HG03280 (cell line): ENCODE measurements at regions not wholly inside any gene's neighbourhood (a gene's known extent, or its start where the extent isn't known, plus 50 kb on each side); places are given as distances from the start of the nearest gene placed in this dataset.
"Not testable (repeated sequence)": the region's sequence is repeated elsewhere in the genome, so short reads cannot be mapped to it uniquely, and the experiment has no call there.

Source experiments
- ATAC-seq: cut with Tn5 transposase; IDR thresholded peaks from one replicate; pipeline ENCODE4 v1.9.1; 2021; ENCODE audit warnings: mild to moderate bottlenecking, moderate library complexity; ENCODE audit not compliant: unreplicated experiment

DNA sequence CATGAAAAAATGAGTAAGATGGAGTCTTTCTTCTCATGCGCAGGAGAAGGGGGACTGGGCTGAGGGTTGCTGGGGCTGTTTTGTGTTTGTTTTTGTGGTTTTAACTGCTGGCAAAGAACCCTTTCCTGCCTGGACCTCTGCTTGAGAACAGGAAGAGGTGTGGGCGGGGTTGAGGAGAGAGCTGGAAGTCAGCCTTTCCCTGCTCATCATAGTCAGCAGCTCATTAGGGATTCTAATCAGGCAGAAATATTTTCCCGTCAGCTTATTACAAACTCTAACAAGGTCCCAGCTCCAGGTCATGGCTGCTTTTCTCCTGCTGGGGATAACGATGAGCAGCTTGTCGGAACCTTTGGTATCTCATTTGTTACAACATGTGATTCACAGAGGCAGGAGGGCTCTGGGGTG is 185.0 kb upstream of the NRXN3 start:
- ATAC-seq: no peak

DNA sequence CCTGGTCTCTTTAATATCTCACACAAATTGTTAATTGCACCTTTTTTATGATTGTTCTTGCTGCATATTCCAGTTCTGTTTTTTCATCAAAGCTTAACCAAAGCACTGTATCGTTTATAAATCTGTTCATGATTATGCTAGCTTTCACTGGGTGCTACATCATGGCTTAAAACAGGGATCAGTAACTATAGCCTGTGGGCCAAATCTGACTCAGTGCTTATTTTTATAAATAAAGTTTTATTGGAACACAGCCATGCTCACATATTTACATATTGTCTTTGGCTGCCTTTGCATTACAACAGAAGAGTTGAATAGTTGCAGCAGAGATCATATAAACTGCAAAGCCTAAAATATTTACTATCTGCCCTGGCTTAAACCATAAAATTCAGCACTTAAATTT is 183.4 kb upstream of the NRXN3 start:
- no peak for ATAC-seq

DNA sequence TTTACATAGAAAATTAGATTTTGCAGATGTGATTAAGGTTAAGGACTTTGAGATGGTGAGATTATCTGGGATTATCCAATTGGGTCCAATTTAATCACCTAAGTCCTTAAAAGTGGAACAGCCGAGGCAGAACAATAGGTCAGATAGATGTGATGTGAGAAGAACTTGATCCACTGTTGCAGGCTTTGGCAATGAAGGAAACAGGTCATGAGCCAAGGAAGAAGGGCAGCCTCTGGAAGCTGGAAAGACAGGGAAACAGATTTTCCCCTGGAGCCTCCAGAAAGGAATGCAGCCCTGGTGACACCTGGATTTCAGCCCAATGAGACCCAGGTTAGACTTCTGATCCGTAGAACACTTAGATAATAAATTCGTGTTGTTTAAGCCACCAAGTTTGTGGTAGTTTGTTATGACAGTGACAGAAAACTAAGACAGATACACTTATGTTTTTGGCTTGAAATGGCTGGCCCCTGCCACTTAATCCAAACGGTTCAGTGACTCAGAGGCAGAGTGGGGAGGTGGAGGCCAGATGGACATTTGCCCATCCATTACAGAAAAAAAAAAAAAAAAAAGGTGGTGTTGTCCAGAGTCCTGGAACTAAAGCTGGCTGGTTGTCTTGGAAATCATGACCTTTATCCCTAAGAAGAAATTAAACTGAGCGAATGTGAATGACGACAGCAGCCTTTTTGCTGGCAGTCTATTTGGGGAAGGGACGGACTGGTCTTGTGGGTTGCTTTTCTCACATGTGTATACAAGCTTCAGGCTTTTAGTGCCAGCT is 181.9 kb upstream of the NRXN3 start:
- ATAC-seq: no peak

DNA sequence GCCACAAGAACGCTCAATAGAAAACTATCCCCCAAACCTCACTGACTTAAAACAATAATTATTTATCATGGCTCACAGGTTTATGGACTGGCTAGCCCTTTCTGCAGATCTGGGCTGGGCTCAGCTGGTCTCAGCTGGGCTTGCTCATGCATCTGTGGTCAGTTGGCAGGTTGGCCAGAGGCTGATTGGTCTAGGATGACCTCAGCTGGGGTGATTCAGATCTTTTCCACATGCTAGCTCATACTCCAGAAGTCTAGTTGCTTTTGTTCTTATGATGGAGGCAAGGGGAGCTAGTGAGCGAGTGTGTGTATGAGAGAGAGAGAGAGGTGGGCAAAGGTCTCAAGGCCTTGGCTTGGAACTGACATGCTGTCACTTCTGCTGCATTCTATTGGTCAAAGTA is 181.2 kb upstream of the NRXN3 start:
- no peak for ATAC-seq

DNA sequence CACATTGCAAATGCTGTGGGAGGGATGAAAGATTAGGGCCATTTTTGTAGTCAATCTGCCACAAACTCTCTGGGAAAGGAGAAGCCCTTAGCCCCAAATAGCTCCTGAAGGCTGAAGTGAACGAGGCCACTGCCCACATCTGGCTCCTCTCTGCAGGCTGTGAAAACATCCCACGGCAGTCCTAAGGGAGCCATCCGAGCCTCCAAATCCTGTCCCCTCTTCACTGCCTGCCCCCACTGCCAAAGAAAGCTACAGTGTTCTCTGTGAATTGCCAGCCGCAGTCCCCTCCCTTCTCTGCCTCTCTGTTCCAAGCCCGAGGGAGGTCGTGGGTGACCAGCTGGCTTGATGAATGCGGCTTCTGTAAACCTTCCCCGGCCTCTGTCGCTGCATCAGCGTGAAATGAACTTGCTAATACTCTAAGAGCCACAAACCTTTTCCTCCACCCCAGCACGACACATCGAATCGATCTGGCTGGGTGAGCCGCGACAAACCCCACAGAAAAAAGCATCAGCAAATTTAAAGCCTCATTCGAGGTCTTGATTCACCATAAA is 180.7 kb upstream of the NRXN3 start:
- ATAC-seq: no peak

DNA sequence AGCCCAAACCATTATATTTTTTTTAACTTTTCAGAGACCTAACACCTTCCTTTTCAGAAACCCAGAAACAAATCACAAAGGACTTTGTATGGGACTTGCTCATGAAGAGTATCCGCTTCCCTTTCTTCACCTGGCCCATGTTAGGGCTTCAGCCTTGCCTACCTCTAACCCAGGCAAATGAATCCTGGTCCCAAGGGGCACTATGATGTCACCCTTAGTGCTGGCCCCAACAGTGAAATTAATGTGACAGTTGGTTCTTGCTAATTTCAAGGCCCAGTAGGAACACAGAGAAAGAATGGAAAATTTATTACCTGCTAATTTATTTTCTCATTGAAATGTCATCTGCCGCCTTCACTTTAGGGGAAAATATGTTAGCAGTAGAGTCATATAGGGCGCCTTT is 179.8 kb upstream of the NRXN3 start:
- ATAC-seq: no peak

DNA sequence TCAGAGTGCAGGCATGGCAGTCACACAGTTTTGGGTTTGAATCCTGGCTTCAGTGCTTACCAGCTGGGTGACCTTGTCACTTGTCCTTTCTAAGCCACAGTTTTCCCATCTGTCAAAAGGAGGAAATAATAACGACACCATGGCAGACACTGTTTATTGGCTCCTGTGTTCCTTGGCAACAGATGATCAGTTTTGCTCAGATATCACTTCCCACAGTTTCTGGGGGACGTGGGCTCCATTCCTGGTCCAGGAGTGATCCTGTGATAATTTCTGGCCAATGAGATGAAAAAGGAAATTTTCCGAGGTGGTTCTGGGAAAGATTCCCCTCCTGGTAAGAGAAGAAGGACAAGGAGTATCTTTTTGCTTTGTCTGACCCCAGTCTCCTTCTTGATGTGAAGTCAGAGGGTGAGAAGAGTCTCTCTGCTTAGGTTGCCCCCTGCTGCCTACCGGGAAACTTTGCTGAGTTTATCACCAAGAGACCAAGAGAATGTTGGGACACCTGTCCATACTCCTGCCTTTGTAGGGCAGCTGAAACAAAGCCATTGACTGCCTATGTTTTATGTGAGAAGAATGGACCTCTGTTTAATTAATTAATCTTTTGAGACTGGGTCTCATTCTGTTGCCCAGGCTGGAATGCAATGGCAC is 178.9 kb upstream of the NRXN3 start:
- no peak for ATAC-seq

DNA sequence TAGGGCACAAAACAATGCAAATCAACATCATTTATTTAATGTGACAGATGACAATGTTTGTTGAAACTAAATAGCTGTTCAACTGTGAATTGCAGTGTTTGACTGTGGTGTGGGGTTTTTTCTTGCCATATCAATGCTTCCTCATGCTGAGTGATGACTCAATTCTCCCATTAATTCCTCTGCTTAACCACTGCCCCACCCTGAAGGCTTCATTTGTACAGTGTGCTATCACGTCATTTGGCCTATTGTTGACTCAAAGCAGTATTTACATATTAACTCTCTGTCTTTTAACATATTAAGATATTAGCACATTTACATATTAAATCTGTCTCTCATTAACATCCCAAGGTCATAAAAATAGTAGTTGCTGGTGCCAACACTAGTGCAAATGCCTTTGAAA is 164.8 kb upstream of the NRXN3 start:
- ATAC-seq: peak; percentile 64

DNA sequence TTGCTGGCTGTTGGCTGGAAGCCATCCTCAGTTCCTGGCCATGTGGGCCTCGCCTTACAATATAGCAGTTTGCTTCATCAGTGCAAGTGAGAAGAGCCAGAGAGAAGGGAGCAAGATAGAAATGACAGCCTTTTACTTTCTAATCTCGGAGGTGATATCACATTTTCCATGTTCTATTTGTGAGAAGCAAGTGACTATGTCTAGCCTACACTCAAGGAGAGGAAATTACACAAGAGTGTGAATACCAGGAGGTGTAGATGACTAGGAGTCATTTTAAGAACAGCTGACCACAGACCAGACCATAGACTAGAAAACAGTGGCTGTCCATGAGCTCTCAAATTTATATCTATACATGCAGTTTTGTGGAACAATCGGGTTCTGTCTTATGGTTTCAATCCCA is 163.0 kb upstream of the NRXN3 start:
- ATAC-seq: no peak

DNA sequence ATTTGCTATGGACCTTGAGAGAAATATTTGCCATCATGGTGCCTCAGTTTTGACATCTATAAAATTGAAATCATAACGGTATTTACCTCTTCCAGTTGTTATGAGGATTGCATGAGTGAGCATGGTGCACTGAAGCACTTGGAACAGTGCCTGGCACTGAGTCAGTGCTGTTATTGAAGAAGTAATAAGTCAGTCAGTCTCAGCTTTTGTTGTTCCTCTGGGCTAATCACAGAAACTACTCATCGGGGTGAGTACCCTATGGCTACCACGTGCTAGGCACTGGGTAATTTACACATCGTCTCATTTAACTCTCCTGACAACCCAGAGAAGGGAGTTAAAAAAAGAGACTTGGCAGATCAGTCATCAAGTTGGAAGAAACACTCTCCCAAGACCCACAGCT is 159.5 kb upstream of the NRXN3 start:
- ATAC-seq: no peak

DNA sequence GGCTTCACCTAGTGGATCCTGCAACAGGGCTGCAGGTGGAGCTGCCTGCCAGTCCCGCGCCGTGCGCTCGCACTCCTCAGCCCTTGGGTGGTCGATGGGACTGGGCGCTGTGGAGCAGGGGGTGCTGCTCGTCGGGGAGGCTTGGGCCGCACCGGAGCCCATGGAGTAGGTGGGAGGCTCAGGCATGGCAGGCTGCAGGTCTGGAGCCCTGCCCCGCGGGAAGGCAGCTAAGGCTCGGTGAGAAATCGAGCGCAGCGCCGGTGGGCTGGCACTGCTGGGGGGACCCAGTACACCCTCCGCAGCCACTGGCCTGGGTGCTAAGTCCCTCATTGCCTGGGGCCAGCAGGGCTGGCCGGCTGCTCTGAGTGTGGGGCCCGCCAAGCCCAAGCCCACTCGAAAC is 156.3 kb upstream of the NRXN3 start:
- ATAC-seq: not testable (repeated sequence)

DNA sequence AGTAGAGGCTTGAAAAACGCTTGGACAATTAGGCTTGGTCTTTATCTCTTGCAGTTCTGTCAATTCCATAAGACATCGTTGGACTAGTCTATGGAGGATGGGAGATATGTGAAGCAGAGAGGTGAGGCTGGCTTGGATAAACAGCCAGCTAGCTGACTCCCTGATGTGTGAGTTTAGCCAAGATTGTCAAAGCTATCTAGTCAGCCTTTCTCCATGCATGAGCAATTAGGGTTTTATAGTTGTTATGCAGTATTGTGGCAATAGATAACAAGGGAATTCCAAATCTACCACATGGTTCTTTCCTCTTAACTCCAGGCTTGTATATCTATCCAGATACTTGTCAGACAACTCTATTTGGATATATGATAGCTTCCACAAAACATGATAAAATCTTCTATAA is 153.6 kb upstream of the NRXN3 start:
- ATAC-seq: no peak

DNA sequence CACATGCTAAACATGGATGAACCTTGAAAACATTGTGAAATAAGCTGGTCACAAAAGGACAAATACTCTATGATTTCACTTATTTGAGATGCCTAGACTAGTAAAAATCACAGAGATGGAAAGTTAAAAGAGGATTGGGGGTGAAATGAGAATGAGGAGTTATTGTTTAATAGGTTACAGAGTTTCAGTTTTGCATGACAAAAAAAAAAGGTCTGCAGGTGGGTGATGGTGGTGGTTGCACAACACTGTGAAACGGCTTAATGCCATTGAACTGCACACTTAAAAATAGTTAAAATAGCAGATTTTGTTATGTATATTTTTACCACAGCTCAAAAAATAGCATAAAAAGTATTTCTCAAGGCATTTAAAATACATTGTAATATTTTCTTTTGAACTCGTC is 151.9 kb upstream of the NRXN3 start:
- no peak for ATAC-seq

DNA sequence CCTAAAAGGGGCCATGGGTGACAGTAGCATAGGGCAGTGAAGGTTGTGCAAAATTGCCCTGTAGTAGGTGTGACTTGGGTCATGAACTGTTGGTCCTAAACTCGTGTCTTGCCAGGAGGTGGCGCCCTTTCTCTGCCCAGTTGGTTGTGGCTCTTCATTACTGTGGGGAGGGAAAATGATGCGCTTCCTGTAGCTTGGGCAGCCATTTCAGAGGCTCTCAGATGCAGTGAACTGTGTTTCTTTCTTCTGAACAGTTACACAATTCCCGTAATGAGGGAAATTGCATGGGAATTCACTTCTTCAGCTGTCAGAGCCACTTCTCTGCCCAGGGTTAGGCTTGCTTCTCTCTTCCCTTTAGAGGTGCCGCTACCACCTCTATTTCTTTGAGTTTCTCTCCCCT is 148.1 kb upstream of the NRXN3 start:
- ATAC-seq: peak; percentile 87

DNA sequence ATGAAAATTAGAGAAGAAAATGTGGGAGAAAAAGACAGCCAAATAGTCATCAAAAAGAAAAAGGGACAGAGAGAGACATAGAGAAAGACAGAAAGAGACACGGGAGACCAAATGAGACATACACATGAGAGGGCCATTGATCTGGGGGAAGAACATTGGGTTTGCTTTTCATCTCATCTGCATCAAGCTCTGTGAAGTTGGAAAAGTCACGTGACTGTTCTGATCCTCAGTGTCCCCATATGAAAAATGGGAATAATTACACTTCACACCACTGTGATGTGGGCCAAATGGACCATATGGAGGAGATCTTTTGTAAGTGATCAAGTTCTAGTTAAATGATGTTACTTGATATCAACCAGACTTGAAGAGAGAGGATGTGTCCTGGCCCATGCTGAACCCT is 147.1 kb upstream of the NRXN3 start:
- ATAC-seq: no peak

DNA sequence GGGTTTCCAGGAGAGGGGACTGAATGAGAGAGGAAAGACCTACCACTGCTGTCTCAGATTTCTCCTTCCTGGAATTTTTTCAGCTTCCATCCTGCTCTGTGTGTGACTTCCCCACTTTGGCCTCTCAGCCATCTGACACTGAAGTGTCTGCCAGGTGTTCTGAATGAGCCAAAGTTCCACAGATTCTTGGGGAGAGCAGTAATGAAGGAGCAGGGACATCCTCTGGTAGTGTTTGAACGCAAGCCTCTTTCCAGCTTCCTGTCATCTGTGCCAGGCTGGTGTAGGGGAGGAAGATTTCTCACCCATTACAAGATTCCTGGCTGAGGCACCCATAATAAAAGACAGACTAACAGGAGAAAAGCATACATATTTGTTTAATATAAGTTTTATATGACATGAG is 141.7 kb upstream of the NRXN3 start:
- no peak for ATAC-seq

DNA sequence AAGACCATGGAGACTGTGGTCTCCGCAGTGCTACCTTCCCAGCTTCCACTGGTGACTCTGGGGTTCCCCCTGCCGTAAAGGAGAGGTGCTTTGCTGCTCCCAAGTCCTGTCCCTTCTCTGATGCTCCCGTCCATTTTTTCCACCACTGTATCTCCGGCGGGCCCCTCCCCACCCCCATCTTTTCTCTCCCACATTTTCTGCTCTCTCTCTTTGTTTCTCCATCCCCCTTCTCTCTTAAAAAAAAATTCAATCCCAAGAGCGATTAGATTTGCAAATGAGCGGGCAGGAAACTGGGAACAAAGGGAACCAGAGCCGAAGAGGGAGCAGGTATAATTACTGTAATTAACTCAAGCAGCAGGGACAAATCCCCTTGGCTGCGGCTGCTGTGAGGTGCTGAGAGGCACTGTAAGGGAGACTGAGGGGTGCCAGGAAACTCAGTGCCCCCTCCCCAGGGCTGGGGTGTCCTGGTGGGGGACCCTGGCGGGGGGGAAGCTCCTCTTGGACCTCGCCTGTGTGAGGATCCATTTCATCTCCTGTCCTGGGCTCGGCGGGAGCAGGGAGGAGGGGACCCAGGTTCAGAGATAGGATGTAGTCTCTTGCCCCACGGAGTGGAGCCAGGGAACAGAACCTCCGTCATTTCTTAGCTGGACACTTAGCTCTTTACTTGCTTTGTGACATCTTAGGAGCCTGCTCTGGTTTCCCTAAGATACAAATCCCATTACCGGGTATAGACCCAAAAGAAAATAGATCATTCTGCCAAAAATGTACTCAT is 140.4 kb upstream of the NRXN3 start:
- ATAC-seq: no peak

DNA sequence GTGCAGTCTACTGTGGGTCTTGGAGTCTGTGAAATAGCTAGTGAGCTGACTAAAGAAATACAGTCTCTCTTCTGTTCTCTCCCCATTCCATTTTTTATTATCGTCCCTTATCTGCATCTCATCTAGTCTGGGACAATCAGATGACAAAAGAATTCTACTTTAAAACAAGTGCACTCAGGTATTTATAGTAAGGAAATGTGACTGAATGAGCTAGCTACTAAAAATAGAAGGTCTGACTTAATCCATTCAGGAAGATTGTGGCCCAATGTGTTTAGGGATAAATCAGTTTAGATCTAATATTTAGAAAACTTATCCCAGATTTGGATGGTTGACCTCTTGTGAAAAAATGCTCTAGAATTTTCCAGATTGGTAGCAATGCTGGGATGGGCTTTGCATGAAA is 126.8 kb upstream of the NRXN3 start:
- ATAC-seq: no peak

DNA sequence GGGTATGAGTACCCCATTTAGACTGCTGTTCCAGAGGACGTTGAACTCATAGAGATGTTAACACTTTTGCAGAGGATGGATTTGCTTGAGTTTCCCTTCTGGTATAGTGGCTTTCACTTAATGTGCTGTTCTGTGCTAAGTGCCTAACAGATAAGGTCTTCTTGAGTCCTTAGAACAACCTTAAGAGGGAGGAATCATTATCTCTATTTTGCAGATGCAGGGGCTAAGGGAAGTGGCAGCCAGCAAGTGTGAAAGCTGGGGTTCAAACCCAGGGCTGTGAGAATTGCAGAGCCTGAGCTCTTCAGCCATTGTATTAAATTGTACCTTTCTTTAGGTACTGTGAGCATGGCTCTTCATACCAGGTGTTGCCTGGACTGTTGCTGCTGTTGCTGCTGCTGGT is 122.1 kb upstream of the NRXN3 start:
- ATAC-seq: no peak

DNA sequence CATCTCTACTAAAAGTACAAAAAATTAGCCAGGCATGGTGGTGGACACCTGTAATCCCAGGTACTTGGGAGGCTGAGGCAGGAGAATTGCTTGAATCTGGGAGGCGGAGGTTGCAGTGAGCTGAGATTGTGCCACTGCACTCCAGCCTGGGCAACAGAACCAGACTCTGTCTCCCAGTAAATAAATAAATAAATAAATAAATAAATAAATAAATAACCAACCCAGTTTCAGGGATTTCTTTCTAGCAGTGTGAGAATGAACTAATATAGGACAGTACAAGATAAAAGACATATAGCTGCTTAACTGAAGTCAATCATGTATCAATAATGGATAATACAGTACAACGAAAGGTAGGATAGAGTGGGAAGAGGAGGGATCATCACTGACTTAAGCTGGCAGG is 113.3 kb upstream of the NRXN3 start:
- not testable (repeated sequence) for ATAC-seq

DNA sequence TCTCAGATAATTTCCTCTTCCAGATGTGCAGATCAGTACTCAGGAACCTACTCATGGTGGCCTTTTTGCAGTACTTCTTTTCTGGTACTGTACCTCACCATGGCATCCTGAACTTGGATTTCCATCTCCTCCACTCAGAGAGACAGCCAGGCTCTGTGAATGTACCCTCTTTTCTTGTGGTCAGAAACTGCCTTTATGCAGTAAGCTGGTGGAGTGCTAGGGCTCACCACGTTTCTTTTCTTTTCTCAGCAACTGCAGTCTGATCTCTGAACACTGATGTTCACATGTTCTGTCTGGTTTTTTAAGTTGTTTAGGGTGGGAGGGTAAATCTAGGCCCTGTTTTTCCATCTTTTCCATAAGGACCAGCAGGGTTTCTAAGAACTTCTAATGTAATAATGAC is 99.8 kb upstream of the NRXN3 start:
- ATAC-seq: no peak
